Tibial artery (tissue), 4 donors: ENCODE measurements at regions not wholly inside any gene's neighbourhood (a gene's known extent, or its start where the extent isn't known, plus 50 kb on each side); places are given as distances from the start of the nearest gene placed in this dataset.
A peak's percentile ranks its signal among the peaks of the same experiment; 100 is the strongest.
"Not testable (repeated sequence)": the region's sequence is repeated elsewhere in the genome, so short reads cannot be mapped to it uniquely, and the experiment has no call there.

ENCODE experiments used
- DNase-seq, 2 donors: peaks; one replicate each; pipeline ENCODE4 v3.0.0-alpha.2; 2019
- H3K27ac ChIP-seq, 2 donors: fragments of 200-600 bp; sonication (generic) in 1 of 2; 1 replicate in 1 of 2; 2 replicates in 1 of 2; pipeline ENCODE4 v1.5.1; 2018 to 2019; ENCODE audit warnings: mild to moderate bottlenecking in 1 of 2
- H3K27me3 ChIP-seq, 2 donors: fragments of 200-600 bp; sonication (generic) in 1 of 2; one replicate each; pipeline versions ENCODE4 v1.5.1 to v1.6.0; 2016 to 2019
- H3K36me3 ChIP-seq, 3 donors: fragments of 200-600 bp; sonication (generic) in 2 of 3; one replicate each; pipeline ENCODE4 v1.5.1; 2016 to 2019; ENCODE audit warnings: mild to moderate bottlenecking in 2 of 3
- H3K4me1 ChIP-seq, 4 donors: fragments of 200-600 bp; sonication (generic) in 2 of 4; 1 replicate in 3 of 4; 2 replicates in 1 of 4; pipeline ENCODE4 v1.5.1; 2016 to 2019
- H3K4me3 ChIP-seq, 2 donors: fragments of 200-600 bp; sonication (generic) in 1 of 2; 1 replicate in 1 of 2; 2 replicates in 1 of 2; pipeline ENCODE4 v1.5.1; 2018 to 2019; ENCODE audit warnings: mild to moderate bottlenecking in 2 of 2
- H3K9me3 ChIP-seq, 3 donors: fragments of 200-600 bp; sonication (generic) in 1 of 3; one replicate each; pipeline ENCODE4 v1.5.1; 2016 to 2019
- intact Hi-C: fragments of 100-400 bp; cut with DNase I; formaldehyde crosslinking; loops from one replicate; pipeline ENCODE4 v1.15.0; 2023; ENCODE audit warnings: low total_unique reads

DNA sequence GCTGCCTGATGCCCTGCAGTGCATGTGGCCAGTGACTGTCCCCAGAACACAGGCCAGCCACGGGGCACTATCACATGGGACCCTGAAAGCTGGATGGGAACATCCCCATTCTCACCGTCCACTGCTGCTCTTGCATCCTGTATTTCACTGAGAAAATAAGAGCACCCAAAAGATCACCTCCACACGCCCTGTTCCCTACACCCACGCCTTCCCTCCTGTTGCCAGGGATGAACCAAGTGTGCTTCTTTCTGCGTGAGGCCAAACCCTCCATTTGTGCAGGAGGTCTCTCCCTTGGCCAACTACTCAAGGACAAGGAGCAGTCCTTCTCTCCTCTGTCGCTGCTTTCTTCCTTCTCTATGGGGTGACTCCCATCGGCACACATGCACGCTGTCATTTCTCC is 118.3 kb downstream of the LRRC37A3 start:
- H3K9me3 ChIP-seq, H3K27me3 ChIP-seq, H3K27ac ChIP-seq, H3K4me1 ChIP-seq, H3K4me3 ChIP-seq, DNase-seq, intact Hi-C loops: not testable (repeated sequence)
- peaks cover 36 to 69% (median 40%) of the 10 kb centered on the region in 3 donors for H3K36me3 ChIP-seq

DNA sequence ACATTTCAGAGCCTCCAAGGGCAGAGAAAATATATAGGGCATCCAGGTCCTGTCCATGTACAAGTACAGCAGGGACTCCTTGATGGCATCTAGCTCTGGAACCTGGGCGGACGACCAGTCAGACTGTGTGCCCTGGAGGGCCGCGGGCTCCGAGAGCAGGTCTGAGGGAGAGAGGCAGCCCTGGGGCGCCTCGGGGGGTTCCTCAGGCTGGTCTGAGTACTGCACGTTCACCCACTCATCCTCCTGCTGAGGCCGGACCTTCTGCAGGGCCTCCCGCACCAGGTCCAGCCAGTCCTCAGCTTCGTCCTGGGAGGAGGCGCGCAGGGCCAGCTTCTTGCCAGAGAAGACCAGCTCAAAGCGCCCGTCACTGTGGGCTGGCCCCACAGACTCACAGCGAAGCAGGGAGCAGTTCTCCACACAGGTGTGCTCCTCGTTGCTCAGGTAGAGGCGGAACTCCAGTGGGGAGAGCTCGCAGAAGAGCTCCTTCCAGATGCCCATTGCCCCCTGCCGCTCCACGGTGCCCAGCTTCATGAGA is 118.8 kb downstream of the LRRC37A3 start:
- H3K9me3 ChIP-seq, H3K4me1 ChIP-seq, H3K4me3 ChIP-seq, H3K27ac ChIP-seq, DNase-seq, intact Hi-C loops, H3K27me3 ChIP-seq: not testable (repeated sequence)
- peaks cover 36 to 72% (median 44%) of the 10 kb centered on the region in 3 donors for H3K36me3 ChIP-seq

DNA sequence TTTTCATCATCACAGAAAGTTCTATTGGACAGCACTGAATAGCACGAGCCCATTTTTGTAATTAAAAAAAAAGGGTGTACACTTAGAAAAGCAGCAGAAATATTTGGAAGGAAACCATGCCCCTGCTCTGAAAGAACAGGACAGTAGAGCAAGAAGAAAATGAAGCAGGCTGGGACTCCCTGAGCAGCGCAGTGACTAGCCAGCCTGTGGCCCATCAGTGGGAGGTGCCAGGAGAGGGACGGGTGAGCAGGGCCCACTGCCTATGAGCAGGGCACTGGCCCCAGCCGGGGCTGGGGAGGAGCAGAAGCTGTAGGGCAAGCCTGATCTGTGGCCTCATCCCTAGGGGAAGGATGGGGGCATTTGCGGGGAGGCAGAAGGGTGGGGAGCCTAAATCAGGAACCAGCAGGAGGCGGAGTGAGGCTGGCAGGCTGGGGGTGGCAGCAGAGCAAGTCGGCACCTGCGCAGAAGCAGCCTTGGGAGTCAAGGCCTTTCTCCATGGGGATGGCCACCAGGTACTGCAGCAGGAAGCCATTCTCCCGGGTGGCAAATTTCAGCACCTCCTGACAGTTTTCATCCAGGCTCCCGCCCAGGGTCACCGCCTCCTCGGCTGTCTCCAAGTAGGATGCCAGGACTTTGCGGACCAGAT is 119.6 kb downstream of the LRRC37A3 start:
- peaks cover 36 to 74% (median 51%) of the 10 kb centered on the region in 3 donors for H3K36me3 ChIP-seq
- H3K27ac ChIP-seq, H3K4me1 ChIP-seq, DNase-seq, H3K9me3 ChIP-seq, intact Hi-C loops, H3K4me3 ChIP-seq, H3K27me3 ChIP-seq: not testable (repeated sequence)

DNA sequence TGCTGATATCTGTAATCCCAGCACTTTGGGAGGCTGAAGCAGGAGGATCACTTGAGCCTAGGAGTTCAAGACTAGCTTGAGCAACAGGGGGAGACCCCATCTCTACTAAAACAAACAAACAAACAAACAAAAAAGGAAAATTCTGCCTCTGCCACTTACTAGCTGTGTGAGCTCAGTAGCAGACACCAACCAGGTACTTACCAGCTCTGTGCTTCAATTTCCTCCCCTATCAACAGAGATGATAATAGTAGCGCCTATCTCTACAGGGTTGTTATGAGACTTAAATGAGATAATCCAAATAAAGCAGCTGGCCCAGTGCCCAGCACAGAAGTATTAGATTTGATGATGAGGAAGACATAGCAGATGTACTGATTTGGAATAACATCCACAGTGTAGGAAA is 120.3 kb downstream of the LRRC37A3 start:
- peaks cover 41 to 79% (median 58%) of the 10 kb centered on the region in 3 donors for H3K36me3 ChIP-seq
- DNase-seq = not testable (repeated sequence)

DNA sequence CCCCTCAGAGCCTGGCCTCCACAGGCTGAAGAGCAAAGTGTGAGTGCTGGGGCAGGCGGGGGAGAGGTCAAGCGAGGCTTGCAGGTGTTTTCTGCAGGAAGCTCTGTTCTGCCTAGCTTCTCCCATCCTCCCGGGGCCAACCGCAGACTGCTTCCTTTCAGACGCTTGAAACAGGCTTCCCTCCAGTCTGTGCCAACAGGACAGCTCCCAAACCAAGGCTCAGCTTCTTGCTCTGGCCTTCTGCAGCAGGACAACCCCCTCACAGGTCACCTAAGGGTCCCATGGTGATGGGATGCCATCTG is 120.8 kb downstream of the LRRC37A3 start:
- H3K4me3 ChIP-seq, H3K27ac ChIP-seq, intact Hi-C loops, DNase-seq, H3K4me1 ChIP-seq, H3K27me3 ChIP-seq, H3K9me3 ChIP-seq: not testable (repeated sequence)
- H3K36me3 ChIP-seq = peaks cover 43 to 79% (median 55%) of the 10 kb centered on the region in 3 donors

More for the DNA sequence above, 120.3 kb downstream of the LRRC37A3 start:
- H3K4me3 ChIP-seq, intact Hi-C loops, H3K27me3 ChIP-seq, H3K4me1 ChIP-seq, H3K27ac ChIP-seq, H3K9me3 ChIP-seq: not testable (repeated sequence)

DNA sequence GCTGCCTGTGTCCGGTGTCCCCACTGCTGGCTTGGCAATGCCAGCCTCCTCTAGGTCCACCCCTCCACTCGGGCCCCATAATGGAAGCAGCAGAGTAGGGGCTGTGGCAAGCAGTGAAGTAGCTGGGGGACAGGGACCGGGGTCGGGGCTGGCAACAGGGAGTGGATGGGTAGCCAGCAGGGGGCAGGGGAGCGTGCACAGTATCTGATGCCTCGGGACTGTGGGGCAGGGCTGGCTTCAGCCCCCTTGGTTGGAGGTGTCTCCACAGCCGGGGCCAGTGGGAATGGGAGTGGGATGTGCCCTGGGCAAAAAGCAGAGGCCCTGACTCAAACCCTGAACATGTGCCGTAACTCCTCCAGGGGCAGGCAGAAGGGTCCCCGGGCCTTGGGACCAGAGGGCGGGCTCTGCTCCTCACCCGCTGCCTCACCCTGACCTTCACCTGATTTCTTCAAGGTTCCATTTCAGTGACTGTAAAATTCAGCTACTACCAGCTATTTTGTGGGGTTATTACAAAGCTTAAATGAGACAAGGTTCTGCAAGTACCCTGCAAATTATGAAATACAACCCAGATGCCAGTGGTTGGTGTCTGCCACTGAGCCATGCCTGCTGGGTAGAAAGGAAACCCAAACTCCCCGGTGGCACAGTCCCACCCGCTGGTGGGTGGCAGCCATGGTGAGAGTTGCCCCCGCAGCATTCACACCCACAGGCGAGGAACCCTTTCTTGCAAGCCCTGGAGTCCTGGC is 121.4 kb downstream of the LRRC37A3 start:
- H3K27me3 ChIP-seq, H3K4me1 ChIP-seq, H3K9me3 ChIP-seq, intact Hi-C loops, H3K4me3 ChIP-seq, DNase-seq, H3K27ac ChIP-seq: not testable (repeated sequence)
- peaks cover 39 to 76% (median 51%) of the 10 kb centered on the region in 3 donors for H3K36me3 ChIP-seq

DNA sequence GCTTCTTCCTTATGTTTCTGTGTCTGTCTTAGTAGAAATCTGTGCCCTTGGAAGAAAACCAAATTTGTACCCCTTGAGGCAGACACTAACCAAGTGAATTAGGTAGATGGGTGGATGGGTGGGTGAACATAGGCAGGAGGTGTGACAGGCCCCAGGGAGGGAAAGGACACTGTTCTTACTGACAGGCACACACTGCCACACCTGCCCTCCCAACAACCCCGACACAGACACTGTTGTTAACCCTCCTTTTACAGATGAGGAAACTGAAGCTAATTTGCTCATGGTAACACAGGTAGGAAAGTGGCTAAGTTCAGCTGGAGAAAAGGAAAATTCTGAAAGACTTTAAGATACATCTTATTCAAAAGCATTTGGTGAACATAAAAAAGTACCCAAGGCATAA is 123.9 kb downstream of the LRRC37A3 start:
- H3K27me3 ChIP-seq, H3K9me3 ChIP-seq, H3K4me3 ChIP-seq, DNase-seq, H3K27ac ChIP-seq, intact Hi-C loops, H3K4me1 ChIP-seq: not testable (repeated sequence)
- peaks cover 50 to 78% (median 52%) of the 10 kb centered on the region in 3 donors for H3K36me3 ChIP-seq

DNA sequence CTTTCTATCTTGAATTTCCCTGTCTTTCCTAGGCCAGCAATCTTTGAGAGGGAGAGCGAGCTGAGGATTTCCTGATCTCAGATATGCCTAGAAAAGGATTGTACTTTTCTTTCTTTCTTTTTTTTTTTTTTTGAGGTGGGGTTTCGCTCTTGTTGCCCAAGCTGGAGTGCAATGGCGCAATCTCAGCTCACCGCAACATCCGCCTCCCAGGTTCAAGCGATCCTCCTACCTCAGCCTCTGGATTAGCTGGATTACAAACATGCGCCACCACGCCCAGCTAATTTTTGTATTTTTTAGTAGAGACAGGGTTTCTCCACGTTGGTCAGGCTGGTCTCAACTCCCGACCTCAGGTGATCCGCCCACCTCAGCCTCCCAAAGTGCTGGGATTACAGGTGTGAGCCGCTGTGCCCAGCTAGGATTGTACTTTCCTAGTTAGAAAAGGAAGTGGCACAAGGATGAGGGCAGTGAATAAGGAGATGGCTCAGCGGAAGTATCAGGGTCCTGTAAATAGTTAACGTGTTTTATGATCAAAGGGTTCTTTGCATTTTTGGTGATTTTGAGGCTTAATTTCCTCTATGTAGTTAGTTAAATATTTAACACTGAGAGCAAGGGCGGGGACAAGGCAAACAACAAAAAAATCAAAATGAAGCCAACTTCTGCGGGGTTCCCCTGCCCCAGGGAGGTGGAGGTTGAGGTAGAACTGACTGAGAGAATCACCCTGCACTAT is 124.6 kb downstream of the LRRC37A3 start:
- H3K9me3 ChIP-seq, H3K27me3 ChIP-seq, intact Hi-C loops, H3K4me1 ChIP-seq, H3K27ac ChIP-seq, H3K4me3 ChIP-seq: not testable (repeated sequence)
- DNase-seq = peak in 1 of 2 donors; percentile 9
- H3K36me3 ChIP-seq = peaks cover 49 to 76% (median 50%) of the 10 kb centered on the region in 3 donors

DNA sequence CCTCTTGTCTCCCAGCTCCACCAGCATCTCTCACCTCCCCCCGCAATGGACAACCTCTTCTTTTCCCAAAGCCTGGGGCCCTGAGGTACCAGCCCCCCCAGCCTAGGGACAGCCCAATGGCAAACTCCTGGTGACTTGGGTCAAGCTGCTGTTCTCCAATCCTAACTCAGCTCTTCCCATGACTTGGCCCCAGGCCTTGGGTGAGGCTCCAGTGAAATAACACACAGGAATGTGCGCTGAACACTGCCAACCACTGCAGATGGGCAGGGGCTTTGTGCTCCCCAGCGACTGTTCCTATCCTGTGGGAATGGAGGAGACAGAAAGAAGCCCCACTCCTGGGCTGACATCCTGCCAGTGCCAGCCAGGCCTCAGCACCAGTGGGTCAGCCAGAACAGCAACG is 125.2 kb downstream of the LRRC37A3 start:
- H3K27me3 ChIP-seq, H3K4me3 ChIP-seq, intact Hi-C loops, H3K27ac ChIP-seq, H3K4me1 ChIP-seq, H3K9me3 ChIP-seq: not testable (repeated sequence)
- peak in 1 of 2 donors; percentile 57 for DNase-seq
- H3K36me3 ChIP-seq = peaks cover 43 to 77% (median 54%) of the 10 kb centered on the region in 3 donors

DNA sequence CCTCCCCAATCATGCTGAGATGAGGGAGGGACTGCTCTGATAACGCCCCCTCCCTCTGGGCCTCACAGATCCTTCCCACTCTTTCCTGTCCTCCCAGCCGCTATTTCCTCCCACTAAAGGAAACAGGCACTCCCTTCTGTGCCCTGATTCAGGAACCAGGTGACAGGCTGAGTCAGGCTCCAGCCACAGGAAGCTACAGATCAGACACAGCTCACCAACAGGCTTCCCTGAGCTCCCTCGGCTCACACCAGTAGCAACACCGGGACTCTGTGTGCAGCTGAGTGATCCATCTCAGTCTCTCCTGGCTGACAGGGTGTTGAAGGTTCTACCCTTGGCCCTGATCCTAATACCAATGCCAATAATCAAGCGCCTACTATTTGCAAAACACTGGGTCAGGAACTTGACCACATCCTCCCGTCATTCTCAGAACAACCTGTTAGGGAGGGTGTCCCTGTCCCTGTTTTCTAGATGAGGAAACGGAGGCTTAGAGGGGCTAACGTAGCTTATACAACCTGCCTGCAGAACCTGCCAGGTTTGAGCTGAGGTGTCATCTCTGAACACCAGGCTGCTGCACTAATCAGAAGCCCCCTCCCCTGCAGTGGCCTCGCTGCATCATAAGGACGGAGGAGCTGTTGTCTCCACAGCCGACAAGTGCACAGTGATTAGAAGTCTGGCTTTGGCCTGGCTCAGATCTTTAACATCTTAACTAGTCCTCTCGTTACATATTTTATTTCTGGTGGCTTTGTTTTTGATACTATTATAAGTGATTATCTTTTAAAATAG is 126.3 kb downstream of the LRRC37A3 start:
- H3K4me3 ChIP-seq, H3K9me3 ChIP-seq, H3K4me1 ChIP-seq, H3K27me3 ChIP-seq, H3K27ac ChIP-seq, intact Hi-C loops: not testable (repeated sequence)
- peaks cover 42 to 81% (median 57%) of the 10 kb centered on the region in 3 donors for H3K36me3 ChIP-seq
- DNase-seq = peak in 1 of 2 donors; percentile 55

DNA sequence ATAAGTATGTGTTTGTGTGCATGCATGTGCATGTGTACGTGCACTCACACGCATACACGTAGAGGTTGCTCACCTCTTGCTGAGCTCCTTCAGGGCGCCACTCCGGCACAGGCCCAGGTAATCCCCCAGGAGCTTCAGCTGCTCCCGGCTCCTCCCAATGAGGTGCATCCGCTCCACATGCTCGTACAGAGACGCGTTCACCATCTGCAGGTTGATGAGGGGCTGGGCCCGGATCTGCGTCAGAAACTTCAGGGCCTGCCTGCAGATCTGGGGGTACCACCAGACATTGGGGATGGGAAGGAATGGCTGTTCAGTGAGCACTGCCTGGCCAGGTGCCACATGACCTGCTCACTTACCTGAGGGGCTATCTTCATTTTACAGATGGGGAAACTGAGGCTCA is 127.0 kb downstream of the LRRC37A3 start:
- H3K4me3 ChIP-seq, H3K4me1 ChIP-seq, H3K27ac ChIP-seq, intact Hi-C loops, H3K9me3 ChIP-seq, H3K27me3 ChIP-seq: not testable (repeated sequence)
- DNase-seq = peak in 1 of 2 donors; percentile 41
- peaks cover 48 to 83% (median 64%) of the 10 kb centered on the region in 3 donors for H3K36me3 ChIP-seq

DNA sequence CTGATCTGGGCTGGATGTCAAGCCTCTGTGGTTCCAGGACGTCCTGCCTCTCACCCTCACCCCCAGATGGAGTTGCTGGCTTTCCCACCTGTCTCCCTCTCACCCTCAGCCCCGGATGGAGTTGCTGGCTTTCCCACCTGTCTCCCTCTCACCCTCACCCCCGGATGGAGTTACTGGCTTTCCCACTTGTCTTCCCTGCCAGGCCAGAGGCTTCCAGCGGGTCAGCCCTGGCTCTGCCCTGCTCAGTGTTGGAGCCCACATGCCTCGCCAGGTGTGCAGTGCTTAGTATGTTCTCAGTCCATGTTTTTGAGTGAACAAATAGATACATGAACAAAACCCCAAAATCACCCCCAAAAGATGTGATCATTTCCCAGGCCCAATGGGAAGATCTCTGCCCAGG is 127.6 kb downstream of the LRRC37A3 start:
- peak in 1 of 2 donors; percentile 38 for DNase-seq
- intact Hi-C loops, H3K9me3 ChIP-seq, H3K27me3 ChIP-seq, H3K4me1 ChIP-seq, H3K27ac ChIP-seq, H3K4me3 ChIP-seq: not testable (repeated sequence)
- peaks cover 50 to 85% (median 65%) of the 10 kb centered on the region in 3 donors for H3K36me3 ChIP-seq

DNA sequence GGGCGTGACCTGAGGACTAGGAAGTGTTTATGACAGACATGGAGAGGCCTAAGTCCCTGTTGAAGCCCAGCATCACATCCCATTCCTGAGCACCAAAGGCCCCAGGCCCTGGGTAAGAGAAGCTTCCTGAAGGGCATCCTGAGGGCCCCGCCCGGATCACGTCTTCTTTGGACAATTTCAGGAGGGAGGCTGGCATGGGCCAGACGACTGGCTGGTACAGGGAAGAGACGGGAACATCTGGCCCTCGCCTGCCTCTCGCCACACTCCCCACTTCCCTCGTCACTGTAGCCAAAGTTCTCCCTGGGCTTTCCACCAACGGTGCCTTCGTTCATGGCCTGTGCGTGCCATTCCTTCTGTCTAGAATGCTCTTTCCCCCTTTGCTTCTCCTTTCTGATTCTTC is 128.1 kb downstream of the LRRC37A3 start:
- H3K27me3 ChIP-seq, intact Hi-C loops, H3K9me3 ChIP-seq, H3K4me3 ChIP-seq, H3K27ac ChIP-seq, H3K4me1 ChIP-seq: not testable (repeated sequence)
- H3K36me3 ChIP-seq = peaks cover 50 to 85% (median 67%) of the 10 kb centered on the region in 3 donors
- DNase-seq = peak in 1 of 2 donors; percentile 44
